Stimulated activated CD8-positive, alpha-beta memory T cell treated with anti-CD3 and anti-CD28 coated beads, Interleukin-4, amount 100 ng/mL, for 24 hours (primary cell): ENCODE measurements at regions not wholly inside any gene's neighbourhood (a gene's known extent, or its start where the extent isn't known, plus 50 kb on each side); places are given as distances from the start of the nearest gene placed in this dataset.
A peak's percentile ranks its signal among the peaks of the same experiment; 100 is the strongest.

Experiments
- DNase-seq: peaks from one replicate; pipeline ENCODE4 v3.0.0-alpha.2; 2020; ENCODE audit warnings: low read depth

DNA sequence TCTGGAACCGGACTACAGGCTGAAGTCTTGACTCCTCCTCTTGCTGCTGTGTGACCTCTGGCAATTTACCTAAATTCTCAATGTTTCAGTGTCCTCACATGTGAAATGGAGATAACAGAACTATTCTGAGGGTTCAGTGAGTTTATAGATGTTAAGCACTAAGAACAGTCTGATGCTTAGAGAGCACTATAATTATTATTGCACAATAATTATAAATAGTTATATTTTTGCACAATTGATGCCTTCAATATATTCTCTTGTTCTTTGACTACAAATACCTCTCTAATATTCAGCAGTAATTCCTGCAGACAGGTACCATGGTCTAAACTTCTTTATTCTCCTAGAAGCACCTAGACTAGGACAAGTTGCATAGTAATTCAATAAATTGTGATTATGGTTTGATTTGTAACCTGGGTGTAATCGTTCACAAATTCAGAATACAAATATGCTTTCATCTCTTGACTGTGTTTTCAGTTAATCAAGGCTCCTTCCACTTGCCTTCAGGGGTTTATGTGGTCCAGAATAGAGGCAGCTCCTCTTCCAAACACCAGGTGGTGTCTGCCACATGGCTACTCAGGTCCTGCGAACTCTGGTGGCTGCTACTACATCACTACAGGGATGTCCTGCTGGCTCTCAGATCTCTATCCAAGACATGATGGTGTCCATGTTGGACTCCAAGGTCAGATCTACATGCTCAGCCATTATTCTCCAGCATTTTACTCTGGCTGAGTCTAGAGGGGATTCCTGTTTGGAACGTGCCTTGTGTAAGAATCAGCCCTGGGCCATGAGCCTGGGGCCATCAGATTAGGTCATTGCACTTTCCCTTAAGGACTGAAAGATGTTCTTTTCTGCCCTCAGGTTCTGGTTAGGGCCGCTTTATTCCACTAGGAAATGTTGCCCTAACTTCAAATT lies 103.4 kb downstream of the QRFPR start:
- no peak for DNase-seq

DNA sequence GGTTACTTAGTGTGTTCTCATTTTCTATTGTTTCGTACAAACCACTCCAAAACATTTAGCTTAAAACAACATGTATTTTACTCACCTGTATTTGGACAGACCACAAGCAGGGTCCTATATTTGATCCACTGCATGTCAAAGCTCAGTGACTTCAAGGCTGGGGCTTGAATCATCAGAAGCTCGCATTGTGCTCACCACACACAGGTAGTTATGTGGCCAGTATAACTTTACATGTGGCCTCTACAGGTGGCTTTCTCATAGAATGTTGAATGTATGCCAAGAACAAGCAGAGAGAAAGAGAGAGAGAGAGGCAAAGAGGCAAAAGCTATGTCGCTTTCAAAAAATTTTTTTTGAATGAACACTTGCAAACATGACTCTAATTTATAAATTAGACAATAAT lies 107.6 kb downstream of the QRFPR start:
- DNase-seq = no peak

DNA sequence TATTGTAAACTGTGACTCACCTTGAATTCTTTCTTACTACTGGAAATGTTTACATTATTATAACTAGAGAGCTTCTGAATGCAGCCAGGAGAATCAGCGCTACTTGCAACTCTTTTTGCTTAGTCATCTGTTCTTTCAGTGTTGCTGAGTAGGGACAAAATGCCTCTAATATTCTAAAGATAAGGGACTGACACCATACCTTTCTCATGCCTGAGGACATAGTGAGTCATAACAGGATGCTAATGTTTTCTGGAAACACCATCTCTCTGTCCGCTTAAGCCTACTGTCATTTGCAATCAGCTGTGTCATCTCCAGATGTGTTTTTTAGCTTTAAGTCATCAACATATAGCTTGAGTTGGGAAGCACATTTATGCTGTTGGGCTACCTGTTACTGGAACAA lies 108.3 kb downstream of the QRFPR start:
- no peak for DNase-seq

DNA sequence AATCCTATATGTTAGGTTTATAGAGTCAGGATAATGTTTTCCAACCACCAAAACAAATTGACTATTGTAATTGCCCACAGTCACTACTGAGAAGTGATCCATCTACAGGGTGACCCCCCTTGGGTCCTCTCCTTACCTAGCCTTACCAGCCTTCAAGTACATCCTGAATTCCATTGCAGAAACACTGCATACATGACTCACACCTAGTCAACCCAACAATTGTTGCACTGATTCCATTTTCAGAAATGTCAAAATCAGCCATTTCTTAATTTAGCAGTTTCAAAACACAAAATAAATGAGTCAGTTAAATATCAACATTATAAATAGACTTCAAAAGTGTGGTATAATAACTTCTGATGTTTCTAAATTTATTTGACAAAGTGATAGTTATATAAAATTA lies 106.3 kb upstream of the TNIP3 start:
- no peak for DNase-seq

DNA sequence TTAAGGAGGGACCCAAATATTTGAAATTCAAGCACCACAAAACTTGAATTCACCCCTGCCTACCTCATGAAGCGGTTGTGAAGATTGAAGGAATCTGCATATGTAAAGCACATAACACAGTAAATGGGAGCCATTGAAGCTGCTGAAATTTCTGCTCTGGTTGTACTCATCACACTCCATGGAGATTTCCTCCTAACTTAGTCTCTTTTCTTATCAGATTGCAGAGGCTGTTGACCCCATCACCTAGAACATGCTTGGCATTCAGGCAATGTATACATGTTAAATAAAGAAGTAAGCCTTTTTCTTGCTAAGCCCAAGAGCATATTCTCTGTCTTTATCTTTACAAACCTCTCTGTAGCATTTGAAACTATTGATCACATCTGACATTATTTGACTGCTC lies 104.9 kb upstream of the TNIP3 start:
- DNase-seq = no peak

DNA sequence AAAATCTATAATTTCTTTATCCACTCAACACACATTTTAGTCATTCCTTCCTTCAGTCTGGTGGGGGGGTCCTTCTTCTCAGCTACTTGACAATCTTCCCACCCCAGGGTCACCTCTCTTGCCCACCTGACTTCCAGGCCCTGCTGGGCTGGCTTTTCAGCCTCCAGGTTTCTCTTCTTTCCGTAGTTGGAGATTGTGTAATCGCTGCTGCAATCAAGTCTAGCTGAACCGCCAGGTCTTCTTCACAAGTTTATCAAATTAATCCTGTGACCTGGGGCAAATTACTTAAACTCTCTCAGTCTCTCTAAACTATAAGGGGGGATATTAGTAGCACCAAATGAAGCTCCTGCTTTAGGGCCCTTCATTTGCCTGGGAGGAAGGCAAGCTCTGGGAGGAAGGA lies 102.9 kb upstream of the TNIP3 start:
- no peak for DNase-seq

DNA sequence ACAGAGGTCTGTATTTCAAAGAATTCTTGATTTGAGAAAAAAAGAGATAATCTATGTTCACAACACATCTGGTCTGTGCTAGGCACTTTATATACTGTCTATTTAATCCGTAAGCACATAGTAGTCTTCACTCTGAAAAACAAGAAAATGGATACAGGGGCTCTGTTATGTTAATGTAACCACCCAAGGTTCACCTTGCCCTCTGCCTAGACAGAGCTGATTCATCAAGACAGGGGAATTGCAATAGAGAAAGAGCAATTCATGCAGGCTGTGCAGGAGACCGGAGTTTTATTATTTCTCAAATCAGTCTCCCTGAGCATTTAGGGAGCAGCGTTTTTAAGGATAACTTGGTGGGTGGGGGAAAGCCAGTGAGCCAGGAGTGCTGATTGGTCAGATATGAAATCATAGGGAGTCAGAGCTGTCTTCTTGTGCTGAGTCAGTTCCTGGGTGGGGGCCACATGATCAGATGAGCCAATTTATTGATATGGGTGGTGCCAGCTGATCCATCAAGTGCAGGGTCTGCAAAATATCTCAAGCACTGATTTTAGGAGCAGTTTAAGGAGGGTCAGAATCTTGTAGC lies 92.9 kb upstream of the TNIP3 start:
- no peak for DNase-seq

DNA sequence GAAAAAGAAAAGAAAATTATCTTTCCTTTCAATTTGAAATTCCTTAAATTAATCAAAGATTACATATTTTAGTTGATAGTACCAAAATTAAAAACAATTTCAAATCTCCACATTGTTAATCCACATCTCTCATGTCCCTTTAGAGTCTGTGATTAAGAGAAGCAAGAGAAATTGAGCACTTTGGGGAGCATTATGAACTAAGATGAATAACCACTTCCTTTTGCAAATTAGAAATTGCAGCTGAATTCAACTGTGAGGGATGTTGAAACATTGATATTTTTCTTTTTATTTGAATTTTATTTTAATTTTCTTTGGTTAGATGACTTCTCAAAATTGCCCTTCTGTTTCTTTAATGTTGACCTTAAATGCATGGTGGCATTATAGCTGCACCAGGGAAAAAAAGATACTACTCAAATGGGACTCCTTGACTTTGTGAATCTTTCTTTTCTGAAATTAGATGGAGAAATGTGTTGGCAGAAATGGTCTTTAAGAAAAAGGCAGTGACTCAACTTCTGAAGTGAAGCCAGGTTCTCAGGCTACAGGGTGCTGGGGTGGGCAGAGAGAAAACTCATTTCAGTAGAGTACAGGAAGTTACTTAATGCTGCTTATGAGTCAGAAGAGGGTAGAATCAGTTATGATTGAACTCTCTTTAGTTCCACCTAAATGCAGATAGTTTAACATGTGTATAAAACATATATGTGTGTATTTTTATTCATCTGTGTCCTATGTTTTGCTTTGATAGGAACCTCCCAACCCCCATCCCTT lies 92.0 kb upstream of the TNIP3 start:
- DNase-seq = peak; percentile 30

DNA sequence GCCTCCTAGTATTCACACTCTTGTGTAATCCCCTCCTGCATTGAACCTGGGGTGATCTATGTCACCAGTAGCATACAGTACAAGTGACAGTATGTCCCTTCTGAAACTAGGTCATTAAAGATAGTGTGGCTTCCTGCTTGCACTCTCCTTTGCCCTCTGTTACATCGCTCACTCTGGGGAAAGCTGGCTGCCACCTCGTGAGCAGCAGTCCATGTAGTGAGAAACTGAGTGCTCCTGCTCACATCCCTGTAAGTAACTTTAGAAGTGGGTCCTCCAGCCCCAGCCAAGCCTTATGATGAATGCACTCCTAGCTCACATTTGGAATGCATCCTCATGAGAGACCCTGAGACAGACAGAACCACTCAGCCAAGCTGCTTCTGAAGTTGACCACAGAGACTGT lies 89.8 kb upstream of the TNIP3 start:
- no peak for DNase-seq

DNA sequence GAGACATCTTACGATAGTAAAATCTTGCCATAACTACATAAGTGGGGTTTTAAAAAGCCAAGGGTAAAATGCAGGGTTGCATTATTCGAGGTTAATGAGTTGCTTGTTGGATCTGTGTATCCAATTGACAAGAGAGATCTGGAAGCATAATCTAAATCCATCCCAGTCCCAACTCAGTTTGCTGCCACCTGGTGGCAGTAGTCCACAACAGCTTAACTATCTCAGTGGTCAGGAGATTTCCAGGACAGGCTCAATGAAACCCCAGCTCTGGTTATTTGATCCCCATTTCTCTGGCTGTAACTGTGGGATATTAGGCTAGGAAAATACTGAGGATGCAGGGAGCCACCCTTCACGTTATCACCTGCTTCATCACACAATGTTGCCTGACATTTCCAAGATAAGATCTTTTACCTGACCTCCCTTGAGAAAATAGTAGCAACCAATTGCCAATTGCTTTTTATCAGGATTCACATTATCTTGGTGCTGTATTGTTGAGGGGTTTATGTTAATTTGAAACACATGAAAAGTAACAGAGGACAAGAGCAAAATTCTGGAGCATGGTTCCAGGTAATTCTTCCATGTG lies 88.2 kb upstream of the TNIP3 start:
- DNase-seq = peak; percentile 38

DNA sequence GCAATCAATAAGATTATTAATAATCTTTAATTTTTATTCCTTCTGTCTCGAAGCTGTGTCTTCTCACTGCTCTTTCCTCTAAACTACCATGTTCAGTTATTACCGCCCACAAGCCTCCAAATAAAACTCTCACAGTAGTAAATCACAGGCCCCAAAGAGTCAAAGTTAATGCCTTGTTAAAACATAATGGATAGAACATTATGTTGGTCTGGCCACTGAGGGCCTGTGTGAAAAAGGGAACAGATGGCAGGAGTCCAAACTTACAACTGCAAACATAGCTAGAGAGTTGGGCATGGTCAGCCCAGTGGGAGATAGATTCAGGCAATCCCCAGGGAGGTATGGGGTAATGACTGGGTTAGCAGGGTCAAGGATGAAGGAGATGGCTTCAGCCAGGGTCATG lies 84.6 kb upstream of the TNIP3 start:
- no peak for DNase-seq

DNA sequence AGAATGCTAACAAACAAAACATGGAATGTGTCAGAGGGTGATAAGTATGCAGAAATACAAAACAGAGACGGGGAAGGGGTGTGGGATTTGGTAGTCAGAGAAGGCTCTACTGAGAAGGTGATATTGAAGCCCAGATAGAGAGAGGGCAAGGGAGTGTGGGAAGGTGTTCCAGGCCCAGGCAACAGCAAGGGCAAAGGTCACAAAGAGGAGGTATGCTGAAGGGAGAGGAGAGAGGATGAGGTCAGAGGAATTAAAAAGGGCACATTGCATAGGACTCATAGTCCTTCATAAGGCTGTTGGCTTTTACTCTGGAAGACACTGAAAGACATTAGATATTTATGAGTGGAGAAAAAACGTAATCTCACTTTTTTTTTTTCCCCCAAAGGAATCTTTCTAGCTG lies 82.6 kb upstream of the TNIP3 start:
- no peak for DNase-seq

DNA sequence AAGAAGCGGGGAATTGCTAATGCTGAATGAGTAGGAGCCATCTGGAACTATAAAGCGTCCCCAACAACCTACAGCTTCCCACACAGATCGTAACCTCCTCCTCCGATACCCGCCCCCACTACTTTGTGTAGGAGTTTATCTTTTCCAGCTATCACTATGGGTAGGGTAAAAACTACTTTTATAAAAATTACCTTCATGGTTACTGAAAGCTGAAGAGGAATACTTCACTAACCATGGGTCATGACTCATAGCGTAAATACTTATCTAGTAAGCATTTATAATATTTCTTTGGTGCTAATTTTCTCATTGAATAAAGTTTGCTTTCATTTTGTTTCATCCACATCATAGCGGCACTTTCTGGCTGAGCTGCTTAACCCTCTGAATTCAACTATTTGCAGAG lies 79.4 kb upstream of the TNIP3 start:
- DNase-seq = no peak

DNA sequence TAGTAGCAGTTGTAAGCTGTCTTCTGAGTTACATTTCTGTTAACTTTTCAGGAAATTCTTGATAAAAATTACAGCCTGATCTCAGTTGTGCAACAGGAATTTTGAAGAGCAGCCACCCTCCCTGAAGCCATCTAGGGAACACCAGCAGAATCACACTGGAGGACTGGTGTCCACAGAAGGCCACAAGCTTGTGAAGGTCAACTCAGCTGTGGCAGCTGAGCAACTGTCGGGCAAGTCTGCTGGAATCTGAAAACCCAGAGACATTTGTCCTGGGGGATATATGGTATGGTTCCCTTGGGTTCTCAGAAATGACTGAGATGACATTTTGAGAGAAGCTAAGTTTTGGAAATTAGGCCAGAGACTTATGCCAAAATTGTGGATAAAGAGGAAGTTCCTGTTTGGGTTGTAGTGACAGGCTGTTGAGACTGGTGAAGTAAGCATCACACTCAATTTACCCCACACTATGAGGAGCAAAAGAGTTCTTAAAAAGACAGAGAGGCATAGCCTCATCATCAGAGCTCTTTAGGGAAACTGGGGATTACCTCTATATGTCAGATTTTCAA lies 78.1 kb upstream of the TNIP3 start:
- DNase-seq = no peak

DNA sequence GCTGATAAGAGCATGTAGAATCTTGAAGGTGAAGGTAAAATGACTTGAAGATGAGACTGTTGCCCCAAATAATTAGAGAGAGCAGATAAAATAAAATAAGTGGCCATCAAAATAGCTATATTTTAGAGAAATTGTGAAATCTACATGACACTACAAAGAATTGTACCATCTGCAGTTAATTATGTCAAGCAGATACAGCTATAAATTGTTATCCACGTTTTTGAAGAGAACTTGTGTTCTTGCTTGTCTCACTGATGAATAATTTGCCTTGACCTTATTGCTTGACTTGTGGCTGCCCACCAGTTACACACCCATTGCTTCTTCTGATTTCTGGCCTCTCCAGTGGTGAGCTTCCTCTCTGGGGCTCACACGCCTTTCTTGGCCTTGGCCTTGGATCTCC lies 75.8 kb upstream of the TNIP3 start:
- no peak for DNase-seq

DNA sequence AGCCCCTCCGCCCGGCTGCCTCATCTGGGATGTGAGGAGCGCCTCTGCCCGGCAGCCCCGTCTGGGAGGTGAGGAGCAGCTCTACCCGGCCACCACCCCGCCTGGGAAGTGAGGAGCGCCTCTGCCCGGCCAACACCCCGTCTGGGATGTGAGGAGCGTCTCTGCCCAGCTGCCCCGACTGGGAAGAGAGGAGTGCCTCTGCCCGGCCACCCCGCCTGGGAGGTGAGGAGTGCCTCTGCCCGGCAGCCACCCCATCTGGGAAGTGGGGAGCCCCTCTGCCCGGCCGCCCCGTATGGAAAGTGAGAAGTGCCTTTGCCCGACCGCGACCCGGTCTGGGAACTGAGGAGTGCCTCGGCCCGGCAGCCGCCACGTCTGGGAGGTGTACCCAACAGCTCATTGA lies 74.3 kb upstream of the TNIP3 start:
- DNase-seq = no peak

DNA sequence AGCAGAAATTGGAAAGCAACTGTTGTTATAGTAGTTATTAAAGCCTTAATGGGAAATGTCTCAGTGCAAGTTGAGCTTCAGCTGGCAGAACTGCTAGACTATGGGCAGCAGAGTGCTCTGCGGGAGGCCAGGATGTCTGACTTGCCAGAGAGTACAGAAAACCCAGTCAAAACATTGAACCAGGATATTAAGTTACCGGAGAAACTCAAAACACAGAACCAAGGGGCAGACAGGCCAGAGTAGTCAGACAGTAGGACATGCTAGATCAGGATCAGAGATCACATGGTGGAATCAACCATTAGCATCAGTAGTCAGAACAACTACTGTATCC lies 72.9 kb upstream of the TNIP3 start:
- DNase-seq = no peak

DNA sequence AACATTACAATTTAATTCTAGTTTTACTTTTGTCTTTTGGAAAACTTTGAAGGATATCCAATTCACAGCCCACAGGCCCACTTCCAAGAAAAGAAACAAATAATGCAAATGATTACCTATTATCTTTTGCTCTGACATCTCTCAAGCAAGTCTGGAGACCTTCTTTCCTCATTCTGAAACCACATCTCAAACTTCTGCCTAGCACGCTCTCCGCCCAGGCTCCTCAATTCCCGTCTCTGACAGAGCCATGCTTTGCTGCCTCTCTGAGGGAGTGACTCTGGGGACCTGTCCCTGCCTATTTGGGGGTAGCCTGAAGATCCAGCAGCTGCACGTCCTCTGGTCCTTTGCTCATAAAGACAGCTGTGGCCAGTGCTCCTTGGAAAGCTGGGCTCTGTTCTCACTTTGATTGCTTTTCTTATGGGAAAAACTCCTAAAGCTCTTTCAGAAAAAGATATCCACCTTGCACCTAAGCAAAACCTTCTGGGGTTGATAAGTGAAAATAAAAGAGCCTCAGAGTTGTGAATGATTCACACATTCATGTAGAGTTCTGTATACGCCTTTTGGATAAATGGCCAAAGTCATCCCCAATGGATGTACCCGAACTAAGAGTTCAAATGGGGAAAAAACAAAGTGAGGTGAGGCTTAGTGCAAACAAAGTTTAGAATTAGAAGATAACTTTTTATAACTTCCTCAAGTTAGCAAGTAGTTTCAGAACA lies 72.4 kb upstream of the TNIP3 start:
- DNase-seq = no peak

DNA sequence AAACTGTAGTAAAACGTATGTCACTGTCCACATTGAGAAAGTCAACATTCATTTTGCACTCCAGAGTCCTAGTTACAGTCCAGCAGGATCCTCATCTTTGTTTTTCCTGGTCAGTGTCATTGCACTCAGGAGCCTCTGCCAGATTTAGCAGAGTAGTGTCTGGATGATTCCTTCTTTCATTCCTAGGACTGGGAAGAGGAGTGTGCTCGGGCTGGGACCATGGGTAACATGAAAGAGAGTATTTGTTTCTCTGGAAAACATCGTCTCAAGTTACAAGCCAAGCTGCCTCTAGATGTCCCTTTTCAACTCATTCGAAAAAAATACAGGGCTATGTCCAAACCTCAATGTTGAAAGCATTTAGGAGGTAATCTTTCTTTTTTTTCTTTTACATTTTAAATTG lies 69.9 kb upstream of the TNIP3 start:
- no peak for DNase-seq

DNA sequence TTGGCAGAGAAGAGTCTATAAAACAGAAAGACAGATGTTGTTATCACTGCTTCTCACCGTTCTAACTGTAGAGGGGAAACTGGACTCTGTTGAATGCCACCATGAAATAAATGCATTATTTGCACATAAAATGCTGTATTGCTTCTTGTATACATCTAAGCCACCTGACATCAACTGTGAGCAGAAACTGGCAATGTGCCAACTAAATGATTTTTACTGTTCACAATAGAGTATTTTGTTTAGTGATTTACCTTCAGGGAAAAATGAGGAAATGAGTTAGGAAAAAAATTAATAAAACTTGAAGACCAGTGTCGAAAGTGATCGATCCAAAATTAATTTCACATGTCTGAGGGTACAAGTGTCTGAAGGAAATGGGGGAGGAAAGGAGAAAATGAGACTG lies 65.9 kb upstream of the TNIP3 start:
- DNase-seq = no peak

DNA sequence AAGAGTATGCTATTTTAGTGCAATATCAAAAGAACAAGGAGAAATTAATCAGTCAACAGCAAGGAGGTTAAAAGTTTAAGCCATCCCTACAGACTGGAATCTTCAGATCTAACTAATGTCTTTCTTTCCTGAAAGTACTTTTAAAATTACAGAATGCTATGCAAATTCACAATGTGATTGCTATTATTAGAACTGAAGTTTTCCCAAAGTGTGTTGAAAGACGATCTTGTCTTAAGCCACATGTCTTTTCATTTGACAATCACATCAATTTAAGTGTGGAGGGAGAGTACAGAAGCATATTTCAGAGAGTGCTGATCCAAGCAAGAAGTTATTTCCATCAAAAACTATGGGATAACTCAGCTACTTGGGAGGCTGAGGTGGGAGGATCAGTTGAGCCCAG lies 64.7 kb upstream of the TNIP3 start:
- DNase-seq = no peak

DNA sequence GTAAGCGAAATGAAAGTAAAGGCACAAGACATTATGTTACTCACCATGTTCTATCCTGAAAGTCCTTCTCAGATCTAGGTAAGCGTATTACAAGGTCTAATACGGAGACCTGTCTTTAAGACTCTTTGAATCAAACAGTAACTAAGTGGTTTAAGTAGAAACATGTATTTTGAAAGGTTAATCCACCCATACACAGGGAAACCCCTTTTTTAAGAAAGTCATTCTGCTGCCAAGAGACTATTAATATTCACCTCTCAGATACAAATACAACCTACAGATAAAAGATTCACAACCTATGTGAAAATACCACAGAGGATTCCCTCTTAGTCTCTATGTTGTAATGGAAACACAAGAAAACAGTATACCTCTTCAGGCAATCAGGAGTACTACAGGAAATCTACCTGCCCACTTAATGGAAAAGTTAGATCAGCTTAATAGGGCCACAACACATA lies 63.2 kb upstream of the TNIP3 start:
- DNase-seq = no peak
